ENCODE measurements at regions not wholly inside any gene's neighbourhood (a gene's known extent, or its start where the extent isn't known, plus 50 kb on each side); places are given as distances from the start of the nearest gene placed in this dataset.
"Not testable (repeated sequence)": the region's sequence is repeated elsewhere in the genome, so short reads cannot be mapped to it uniquely, and the experiment has no call there.

DNA sequence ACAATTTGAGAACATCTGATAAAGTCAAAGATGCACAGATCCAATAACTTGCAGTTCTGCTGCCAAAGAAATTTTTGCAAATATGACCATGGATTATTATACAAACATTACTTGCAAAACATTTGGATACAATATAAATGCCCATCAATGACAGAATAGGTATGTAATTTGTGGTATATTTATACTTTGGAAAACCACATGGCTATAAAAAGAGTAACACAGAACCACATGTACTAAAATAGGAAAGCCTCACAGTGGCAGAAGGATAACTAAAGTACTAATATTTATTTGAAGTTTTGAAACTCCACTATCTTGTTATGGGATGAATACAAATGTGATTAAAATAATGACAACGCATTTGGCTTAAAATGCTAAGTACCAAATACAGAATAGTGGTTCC lies 51.8 kb upstream of the DNAJC10 start:
- Histone ChIP-seq H3K9me3 (replicated peaks; ENCODE audit: insufficient read depth, low read length) (no peaks in the 10 kb centered on the region), H3K36me3 (replicated peaks; ENCODE audit: insufficient read depth, low read length) (no peaks in the 10 kb centered on the region), H4K20me1 (ENCODE audit: insufficient read depth, low read length) (no peaks in the 10 kb centered on the region), H3K79me2 (ENCODE audit: low read length) (no peaks in the 10 kb centered on the region), H3K9me2 (replicated peaks; ENCODE audit: insufficient read depth, low read length) (no peaks in the 10 kb centered on the region), H3K4me2 (ENCODE audit: low read depth, low read length) (no peak overlapping the region), H3F3A (ENCODE audit: insufficient read depth, low read length) (peaks cover 8% of the 10 kb centered on the region; the same call in 1 of the 2 replicates), H3K27me3 (replicated peaks; ENCODE audit: insufficient read depth, low read length) (no peaks in the 10 kb centered on the region), H3K4me3 (ENCODE audit: low read length) (no peak overlapping the region), H2AFZ (ENCODE audit: low read length) (no peak overlapping the region), H3K9ac (ENCODE audit: low read length) (no peak overlapping the region), H3K4me1 (ENCODE audit: low read length) (peaks cover 29% of the 10 kb centered on the region), H3K27ac (ENCODE audit: low read length) (no peak overlapping the region)
- TF ChIP-seq EZH2 (optimal IDR thresholded peaks at IDR 0.05; ENCODE audit: low read depth, low read length) (no peak), EZH2phosphoT487 (IDR thresholded peaks at IDR 0.05; ENCODE audit: low read length) (no peak)
- TF ChIP-seq, protein P1, sequence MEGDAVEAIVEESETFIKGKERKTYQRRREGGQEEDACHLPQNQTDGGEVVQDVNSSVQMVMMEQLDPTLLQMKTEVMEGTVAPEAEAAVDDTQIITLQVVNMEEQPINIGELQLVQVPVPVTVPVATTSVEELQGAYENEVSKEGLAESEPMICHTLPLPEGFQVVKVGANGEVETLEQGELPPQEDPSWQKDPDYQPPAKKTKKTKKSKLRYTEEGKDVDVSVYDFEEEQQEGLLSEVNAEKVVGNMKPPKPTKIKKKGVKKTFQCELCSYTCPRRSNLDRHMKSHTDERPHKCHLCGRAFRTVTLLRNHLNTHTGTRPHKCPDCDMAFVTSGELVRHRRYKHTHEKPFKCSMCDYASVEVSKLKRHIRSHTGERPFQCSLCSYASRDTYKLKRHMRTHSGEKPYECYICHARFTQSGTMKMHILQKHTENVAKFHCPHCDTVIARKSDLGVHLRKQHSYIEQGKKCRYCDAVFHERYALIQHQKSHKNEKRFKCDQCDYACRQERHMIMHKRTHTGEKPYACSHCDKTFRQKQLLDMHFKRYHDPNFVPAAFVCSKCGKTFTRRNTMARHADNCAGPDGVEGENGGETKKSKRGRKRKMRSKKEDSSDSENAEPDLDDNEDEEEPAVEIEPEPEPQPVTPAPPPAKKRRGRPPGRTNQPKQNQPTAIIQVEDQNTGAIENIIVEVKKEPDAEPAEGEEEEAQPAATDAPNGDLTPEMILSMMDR (IDR thresholded peaks at IDR 0.05; ENCODE audit: low read length): no peak
- DNase-seq: no peak

DNA sequence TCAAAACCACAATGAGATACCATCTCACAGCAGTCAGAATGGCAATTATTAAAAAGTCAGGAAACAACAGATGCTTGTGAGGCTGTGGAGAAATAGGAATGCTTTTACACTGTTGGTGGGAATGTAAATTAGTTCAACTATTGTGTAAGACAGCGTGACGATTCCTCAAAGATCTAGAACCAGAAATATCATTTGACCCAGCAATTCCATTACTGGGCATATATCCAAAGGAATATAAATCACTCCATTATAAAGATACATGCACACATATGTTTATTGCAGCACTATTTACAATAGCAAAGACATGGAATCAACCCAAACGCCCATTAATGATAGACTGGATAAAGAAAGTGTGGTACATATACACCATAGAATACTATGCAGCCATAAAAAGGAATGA lies 50.6 kb upstream of the DNAJC10 start:
- not testable (repeated sequence) for H3K79me2 ChIP-seq (ENCODE audit: low read length); H3K9me2 ChIP-seq (replicated peaks; ENCODE audit: insufficient read depth, low read length); H3K27me3 ChIP-seq (replicated peaks; ENCODE audit: insufficient read depth, low read length); H2AFZ ChIP-seq (ENCODE audit: low read length); H3K9ac ChIP-seq (ENCODE audit: low read length); H3K4me2 ChIP-seq (ENCODE audit: low read depth, low read length); H3F3A ChIP-seq (ENCODE audit: insufficient read depth, low read length); H3K27ac ChIP-seq (ENCODE audit: low read length); H4K20me1 ChIP-seq (ENCODE audit: insufficient read depth, low read length); DNase-seq; H3K36me3 ChIP-seq (replicated peaks; ENCODE audit: insufficient read depth, low read length); H3K4me3 ChIP-seq (ENCODE audit: low read length); H3K9me3 ChIP-seq (replicated peaks; ENCODE audit: insufficient read depth, low read length)
- peaks cover 29% of the 10 kb centered on the region for H3K4me1 ChIP-seq (ENCODE audit: low read length)

Data from MM.1S (cell line).